ENCODE measurements at regions not wholly inside any gene's neighbourhood (a gene's known extent, or its start where the extent isn't known, plus 50 kb on each side); places are given as distances from the start of the nearest gene placed in this dataset.
"Not testable (repeated sequence)": the region's sequence is repeated elsewhere in the genome, so short reads cannot be mapped to it uniquely, and the experiment has no call there.

DNA sequence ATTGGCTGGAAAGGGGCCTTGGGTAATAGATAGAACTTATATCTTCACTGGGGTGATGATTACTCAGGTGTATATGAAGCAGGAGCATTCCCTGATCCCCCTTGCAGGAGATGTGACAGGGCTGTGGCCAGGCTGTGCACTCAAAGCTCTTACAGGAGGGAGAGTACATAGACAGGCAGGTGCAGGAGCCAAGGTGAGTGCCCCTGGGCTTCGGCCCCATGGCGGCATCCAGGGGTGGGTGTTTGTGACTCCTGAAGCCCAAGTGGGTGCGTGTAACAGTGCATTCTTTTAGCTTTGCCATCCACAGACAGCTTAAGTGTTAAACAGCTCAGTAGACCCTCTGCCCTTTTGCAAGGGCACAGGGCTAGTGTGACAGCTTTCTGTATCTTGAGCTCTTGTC, 236.6 kb upstream of the GPR149 start:
- H3K27ac Mint-ChIP-seq = no peak overlapping the region
- H3K9me3 Mint-ChIP-seq = peaks cover 9% of the 10 kb centered on the region
- no peaks in the 10 kb centered on the region for H3K4me1 Mint-ChIP-seq
- H3K27me3 Mint-ChIP-seq = no peaks in the 10 kb centered on the region
- no peaks in the 10 kb centered on the region for H3K36me3 Mint-ChIP-seq
- H3K4me3 Mint-ChIP-seq = no peak overlapping the region

- H3K36me3 Mint-ChIP-seq = no peaks in the 10 kb centered on the region
- H3K4me1 Mint-ChIP-seq = no peaks in the 10 kb centered on the region
- H3K4me3 Mint-ChIP-seq = no peak overlapping the region
- no peak overlapping the region for H3K27ac Mint-ChIP-seq
- H3K27me3 Mint-ChIP-seq = no peaks in the 10 kb centered on the region
- peaks cover 9% of the 10 kb centered on the region for H3K9me3 Mint-ChIP-seq
Observed at GRCh38 chr3:154664714-154665113, 234.7 kb upstream of the GPR149 start.

GRCh38 chr3:154662851-154663250, 232.9 kb upstream of the GPR149 start:
- H3K36me3 Mint-ChIP-seq = no peaks in the 10 kb centered on the region
- no peak overlapping the region for H3K27ac Mint-ChIP-seq
- H3K4me3 Mint-ChIP-seq = no peak overlapping the region
- H3K27me3 Mint-ChIP-seq = no peaks in the 10 kb centered on the region
- no peaks in the 10 kb centered on the region for H3K4me1 Mint-ChIP-seq
- H3K9me3 Mint-ChIP-seq = peaks cover 9% of the 10 kb centered on the region

DNA sequence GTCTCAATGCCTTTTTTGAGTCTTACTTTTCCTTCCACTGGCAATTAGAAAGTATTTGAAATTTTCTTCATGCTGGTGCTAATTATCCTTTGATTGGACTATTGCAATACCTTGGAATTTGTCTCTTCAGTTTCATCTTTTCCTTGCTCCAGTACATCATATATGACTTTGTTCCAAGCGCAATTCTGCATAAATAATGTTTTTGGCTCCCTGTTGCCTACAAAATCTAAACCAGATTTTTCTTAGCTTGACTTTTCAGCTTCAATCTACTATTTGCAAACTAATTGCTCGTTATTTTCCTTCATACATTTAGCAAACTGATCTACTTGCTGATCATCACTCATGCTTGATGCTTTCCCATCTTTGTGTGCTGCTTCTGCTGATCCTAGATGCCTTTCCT, 230.8 kb upstream of the GPR149 start:
- Mint-ChIP-seq H3K9me3 (peaks cover 9% of the 10 kb centered on the region), H3K4me3 (no peak overlapping the region), H3K27me3 (no peaks in the 10 kb centered on the region), H3K4me1 (no peaks in the 10 kb centered on the region), H3K36me3 (no peaks in the 10 kb centered on the region), H3K27ac (no peak overlapping the region)

- Mint-ChIP-seq H3K9me3 (peaks cover 4% of the 10 kb centered on the region), H3K27ac (no peak overlapping the region), H3K4me3 (no peak overlapping the region), H3K36me3 (no peaks in the 10 kb centered on the region), H3K27me3 (no peaks in the 10 kb centered on the region), H3K4me1 (no peaks in the 10 kb centered on the region)
Observed at GRCh38 chr3:154658000-154658399, 228.0 kb upstream of the GPR149 start.

DNA sequence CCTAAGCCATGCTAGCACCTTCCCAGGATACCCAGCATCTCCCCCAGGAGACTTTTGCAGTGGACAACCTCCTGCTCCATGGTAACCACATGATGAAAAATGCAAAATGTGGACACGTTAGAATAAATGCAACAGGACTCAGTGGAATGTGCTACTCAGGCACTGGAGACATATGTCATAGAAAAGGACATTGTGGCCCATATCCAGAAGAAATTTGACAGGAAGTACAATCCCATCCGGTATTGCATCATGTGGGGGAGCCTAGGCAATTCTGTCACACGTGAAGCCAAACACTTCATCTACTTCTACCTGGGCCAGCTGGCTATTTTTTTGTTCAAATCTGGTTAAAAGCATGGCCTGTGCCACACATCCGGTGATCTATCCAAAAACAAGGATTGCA, 227.2 kb upstream of the GPR149 start:
- Mint-ChIP-seq H3K36me3 (no peaks in the 10 kb centered on the region), H3K9me3 (no peaks in the 10 kb centered on the region), H3K27me3 (no peaks in the 10 kb centered on the region), H3K4me3 (no peak overlapping the region), H3K27ac (no peak overlapping the region), H3K4me1 (no peaks in the 10 kb centered on the region)

- no peaks in the 10 kb centered on the region for H3K4me1 Mint-ChIP-seq
- no peak overlapping the region for H3K4me3 Mint-ChIP-seq
- no peaks in the 10 kb centered on the region for H3K36me3 Mint-ChIP-seq
- H3K9me3 Mint-ChIP-seq = no peaks in the 10 kb centered on the region
- no peaks in the 10 kb centered on the region for H3K27me3 Mint-ChIP-seq
- H3K27ac Mint-ChIP-seq = no peak overlapping the region
Observed at GRCh38 chr3:154656486-154656885, 226.5 kb upstream of the GPR149 start.

DNA sequence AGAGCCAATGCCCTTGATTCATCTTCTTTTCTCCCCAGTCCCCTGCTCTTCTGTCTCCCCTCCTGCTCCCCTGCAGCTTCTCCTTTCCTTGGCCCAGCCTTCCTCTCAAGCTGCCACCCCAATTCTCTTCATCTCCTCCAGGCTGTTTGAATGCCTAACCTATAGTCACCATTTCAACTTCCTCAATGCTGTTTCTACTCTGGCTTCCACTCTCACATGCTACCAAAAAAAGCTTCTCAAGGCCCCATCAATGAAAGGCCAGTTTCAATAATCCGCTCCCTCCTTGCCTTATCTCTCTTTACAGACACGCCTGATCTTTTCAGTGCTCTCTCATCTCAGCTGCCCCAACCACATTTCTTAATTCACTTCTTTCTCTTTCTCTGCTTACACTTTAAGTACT, 212.2 kb upstream of the GPR149 start:
- Mint-ChIP-seq H3K27ac (no peak overlapping the region), H3K27me3 (no peaks in the 10 kb centered on the region)

GRCh38 chr3:154625756-154626155, 195.8 kb upstream of the GPR149 start:
- peaks cover 8% of the 10 kb centered on the region for H3K9me3 Mint-ChIP-seq
- H3K4me1 Mint-ChIP-seq = no peaks in the 10 kb centered on the region
- no peaks in the 10 kb centered on the region for H3K27me3 Mint-ChIP-seq
- H3K36me3 Mint-ChIP-seq = no peaks in the 10 kb centered on the region
- no peak overlapping the region for H3K27ac Mint-ChIP-seq
- no peak overlapping the region for H3K4me3 Mint-ChIP-seq

More for the DNA sequence above, 212.2 kb upstream of the GPR149 start:
- no peaks in the 10 kb centered on the region for H3K4me1 Mint-ChIP-seq
- no peaks in the 10 kb centered on the region for H3K36me3 Mint-ChIP-seq
- H3K9me3 Mint-ChIP-seq = no peaks in the 10 kb centered on the region
- no peak overlapping the region for H3K4me3 Mint-ChIP-seq

DNA sequence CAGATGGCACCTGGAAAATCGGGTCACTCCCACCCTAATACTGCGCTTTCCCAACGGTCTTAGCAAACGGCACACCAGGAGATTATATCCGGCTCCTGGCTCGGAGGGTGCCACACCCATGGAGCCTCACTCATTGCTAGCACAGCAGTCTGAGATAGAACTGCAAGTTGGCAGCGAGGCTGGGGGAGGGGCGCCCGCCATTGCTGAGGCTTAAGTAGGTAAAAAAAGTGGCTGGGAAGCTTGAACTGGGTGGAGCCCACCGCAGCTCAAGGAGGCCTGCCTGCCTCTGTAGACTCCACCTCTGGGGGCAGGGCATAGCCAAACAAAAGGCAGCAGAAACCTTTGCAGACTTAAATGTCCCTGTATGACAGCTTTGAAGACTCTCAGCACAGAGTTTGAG, 189.6 kb upstream of the GPR149 start:
- H3K4me1 Mint-ChIP-seq, H3K27me3 Mint-ChIP-seq, H3K36me3 Mint-ChIP-seq: not testable (repeated sequence)

DNA sequence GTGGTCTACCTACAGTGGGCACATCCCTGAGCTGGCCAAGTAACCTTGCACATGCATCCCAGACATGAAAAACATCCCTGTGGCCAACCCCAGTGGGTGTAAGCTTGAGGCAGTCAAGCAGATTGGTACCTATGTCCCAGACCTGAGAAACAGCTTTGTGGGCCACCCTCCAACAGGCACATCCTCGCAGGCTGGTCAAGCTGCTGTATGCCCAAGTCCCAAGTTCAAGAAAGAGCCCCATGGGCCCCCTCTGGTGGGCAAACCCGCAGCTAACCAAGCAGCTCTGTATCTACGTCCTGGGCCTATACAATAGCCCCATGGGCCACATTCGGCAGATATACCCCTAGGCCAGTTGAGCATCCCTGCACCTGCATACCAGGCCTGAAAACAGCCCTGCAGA, 186.3 kb upstream of the GPR149 start:
- Mint-ChIP-seq H3K27ac (no peak overlapping the region), H3K36me3 (no peaks in the 10 kb centered on the region), H3K27me3 (no peaks in the 10 kb centered on the region), H3K9me3 (peaks cover 9% of the 10 kb centered on the region), H3K4me1 (no peaks in the 10 kb centered on the region), H3K4me3 (no peak overlapping the region)

More for the DNA sequence above, 189.6 kb upstream of the GPR149 start:
- H3K27ac Mint-ChIP-seq, H3K4me3 Mint-ChIP-seq: not testable (repeated sequence)
- peaks cover 13% of the 10 kb centered on the region for H3K9me3 Mint-ChIP-seq

DNA sequence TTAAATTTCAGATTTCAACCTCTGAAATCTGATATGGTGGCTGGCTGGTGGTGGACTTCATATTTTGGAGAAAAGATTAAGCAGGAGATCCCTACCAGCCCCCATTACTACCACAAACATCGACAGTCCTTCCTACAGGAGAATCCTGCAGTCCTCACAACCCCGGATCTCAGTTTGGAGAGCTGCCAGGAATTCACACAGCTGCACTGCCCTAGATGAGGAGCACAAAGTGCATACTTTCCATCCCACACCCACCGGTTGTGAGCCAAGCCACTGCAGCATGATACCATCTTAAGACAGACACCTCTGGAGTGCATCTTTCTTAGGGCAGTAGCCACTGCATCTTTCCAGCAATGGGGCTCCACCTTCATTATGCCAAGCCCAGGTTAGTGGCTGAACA, 185.5 kb upstream of the GPR149 start:
- Mint-ChIP-seq H3K36me3 (no peaks in the 10 kb centered on the region), H3K4me3 (no peak overlapping the region), H3K9me3 (peaks cover 9% of the 10 kb centered on the region), H3K4me1 (no peaks in the 10 kb centered on the region), H3K27me3 (no peaks in the 10 kb centered on the region), H3K27ac (no peak overlapping the region)

GRCh38 chr3:154614601-154615000, 184.6 kb upstream of the GPR149 start:
- Mint-ChIP-seq H3K9me3 (peaks cover 9% of the 10 kb centered on the region), H3K4me3 (no peak overlapping the region), H3K27me3 (no peaks in the 10 kb centered on the region), H3K27ac (no peak overlapping the region), H3K4me1 (no peaks in the 10 kb centered on the region), H3K36me3 (no peaks in the 10 kb centered on the region)

GRCh38 chr3:154614078-154614477, 184.1 kb upstream of the GPR149 start:
- peaks cover 9% of the 10 kb centered on the region for H3K9me3 Mint-ChIP-seq
- no peaks in the 10 kb centered on the region for H3K4me1 Mint-ChIP-seq
- no peaks in the 10 kb centered on the region for H3K36me3 Mint-ChIP-seq
- no peaks in the 10 kb centered on the region for H3K27me3 Mint-ChIP-seq
- no peak overlapping the region for H3K4me3 Mint-ChIP-seq
- no peak overlapping the region for H3K27ac Mint-ChIP-seq

GRCh38 chr3:154602241-154602640, 172.3 kb upstream of the GPR149 start:
- Mint-ChIP-seq H3K36me3 (no peaks in the 10 kb centered on the region), H3K27me3 (no peaks in the 10 kb centered on the region), H3K4me3 (no peak overlapping the region), H3K9me3 (peaks cover 7% of the 10 kb centered on the region), H3K4me1 (no peaks in the 10 kb centered on the region), H3K27ac (no peak overlapping the region)

DNA sequence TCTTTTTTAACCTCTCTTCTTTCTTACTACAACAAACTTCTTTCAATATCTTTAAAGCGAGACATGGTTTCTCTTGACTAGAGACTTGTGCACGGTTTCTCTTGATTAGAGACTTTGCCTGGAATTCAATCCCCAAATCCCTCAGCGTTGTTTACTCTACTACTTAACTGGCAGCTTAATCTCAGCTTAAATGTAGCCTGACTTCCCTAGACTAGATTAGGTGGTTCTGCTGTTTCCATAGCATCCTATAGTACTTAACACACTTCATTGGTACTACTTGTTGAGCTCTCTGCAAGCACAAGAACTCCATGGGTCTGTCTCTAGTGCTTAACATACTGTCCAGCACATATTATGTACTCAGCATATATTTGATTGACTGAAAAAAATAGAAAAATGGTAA, 168.2 kb upstream of the GPR149 start:
- Mint-ChIP-seq H3K36me3 (no peaks in the 10 kb centered on the region), H3K4me1 (no peaks in the 10 kb centered on the region), H3K4me3 (no peak overlapping the region), H3K27me3 (no peaks in the 10 kb centered on the region), H3K9me3 (peaks cover 7% of the 10 kb centered on the region), H3K27ac (no peak overlapping the region)

DNA sequence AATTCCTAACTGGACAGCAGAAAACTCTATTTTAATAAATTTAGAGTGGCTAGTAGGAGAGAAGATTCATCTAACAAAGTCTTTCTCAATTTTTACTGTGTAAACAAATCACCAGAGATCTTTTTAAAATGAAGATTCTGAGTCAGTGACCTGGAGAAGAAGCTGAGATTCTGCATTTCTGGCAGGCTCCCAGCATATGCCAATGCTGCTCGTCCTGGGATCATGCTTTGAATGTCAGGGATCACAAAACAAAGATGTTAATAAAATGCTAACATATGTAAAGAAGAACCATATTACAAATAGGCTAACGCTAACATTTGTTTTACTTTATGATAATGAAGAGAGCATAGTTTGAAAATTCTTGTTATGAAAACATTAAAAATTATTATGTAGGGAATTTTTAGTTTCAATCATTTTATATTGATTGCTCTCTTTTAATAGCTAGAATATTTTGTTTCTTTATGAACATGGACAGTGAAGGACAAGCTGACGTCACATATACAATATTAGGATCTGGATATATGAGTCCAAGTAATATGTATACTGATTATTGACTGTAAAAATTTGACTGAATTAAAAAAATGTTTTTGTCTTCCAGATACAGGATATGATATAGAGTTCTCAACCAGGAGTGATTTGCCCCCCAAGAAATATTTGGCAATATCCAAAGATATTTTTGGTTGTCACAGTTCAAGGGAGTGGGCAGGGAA, 160.8 kb upstream of the GPR149 start:
- no peaks in the 10 kb centered on the region for H3K4me1 Mint-ChIP-seq
- H3K4me3 Mint-ChIP-seq = no peak overlapping the region
- H3K36me3 Mint-ChIP-seq = no peaks in the 10 kb centered on the region
- H3K9me3 Mint-ChIP-seq = no peaks in the 10 kb centered on the region
- no peaks in the 10 kb centered on the region for H3K27me3 Mint-ChIP-seq
- H3K27ac Mint-ChIP-seq = no peak overlapping the region
